K562 (cell line): ENCODE measurements at regions not wholly inside any gene's neighbourhood (a gene's known extent, or its start where the extent isn't known, plus 50 kb on each side); places are given as distances from the start of the nearest gene placed in this dataset.

ENCODE experiments used
- ATAC-seq: fragments of 200-7000 bp; cut with Tn5 transposase; 3 replicates; pipeline ENCODE4 v1.9.1; 2020; ENCODE audit warnings: moderate library complexity
- BruUV-seq: library from RNA; stranded (reverse); fragments of 400-500 nt; replicated peaks from 2 replicates; lab custom pipeline; 2021; lab: Mats Ljungman, UMichigan
- CTCF ChIA-PET: fragments of 300-600 bp; formaldehyde crosslinking; extraction: SDS; loops from one replicate; lab custom pipeline; 2021; ENCODE audit warnings: low intra/inter-chr PET ratio; lab: Yijun Ruan, JAX
- POLR2A ChIA-PET: fragments of 300-600, 350-650 bp; sonication (Branson Sonifier 250); formaldehyde crosslinking; extraction: SDS; loops from one replicate; lab custom pipeline; 2021; ENCODE audit warnings: antibody characterized with exemption, inconsistent platforms; lab: Yijun Ruan, JAX
- DNase-seq, 4 experiments: peaks; one replicate each; pipeline versions ENCODE4 v3.0.0 to v3.0.0-alpha.2; 2011 to 2018; ENCODE audit warnings: low spot score in 3 of 4, mixed read lengths in 3 of 4; ENCODE audit errors: extremely low read depth in 1 of 4
- FAIRE-seq: peaks from 2 replicates; lab custom pipeline; 2011; peaks lifted over from hg19 to GRCh38; lab: Jason Lieb, UNC
- H2AFZ ChIP-seq: 2 replicates; pipeline ENCODE4 v1.6.0; 2011; ENCODE audit warnings: low read depth, low read length, control low read depth, inconsistent platforms
- H3K27ac ChIP-seq: fragments of 200-600 bp; 3 replicates; pipeline ENCODE4 v1.8.0; 2011; ENCODE audit warnings: low read depth, mild to moderate bottlenecking, control low read depth, inconsistent platforms, low read length, moderate library complexity, mixed read lengths; ENCODE audit errors: extremely low read depth
- H3K27me3 ChIP-seq, 2 experiments: fragments of 300-600 bp in 1 of 2; 2 replicates in 1 of 2; 3 replicates in 1 of 2; pipeline versions ENCODE4 v1.6.0 to v1.8.0; 2011; ENCODE audit warnings: inconsistent platforms in 2 of 2, low read length in 2 of 2, mild to moderate bottlenecking in 1 of 2, mixed read lengths in 1 of 2, moderate library complexity in 1 of 2; ENCODE audit not compliant: control insufficient read depth in 2 of 2, insufficient read depth in 2 of 2
- H3K36me3 ChIP-seq: fragments of 300-600 bp; 3 replicates; pipeline ENCODE4 v1.8.0; 2011; ENCODE audit warnings: mild to moderate bottlenecking, low read length, inconsistent platforms; ENCODE audit not compliant: control insufficient read depth, insufficient read depth
- H3K4me1 ChIP-seq, 2 experiments: fragments of 200-600 bp in 1 of 2; replicated peaks in 1 of 2; 2 replicates in 1 of 2; 3 replicates in 1 of 2; pipeline versions ENCODE4 v1.5.1 to v1.8.0; 2011; ENCODE audit warnings: inconsistent platforms in 2 of 2, low read length in 2 of 2, mild to moderate bottlenecking in 1 of 2, mixed read lengths in 1 of 2, moderate library complexity in 1 of 2; ENCODE audit not compliant: control insufficient read depth in 2 of 2, insufficient read depth in 2 of 2
- H3K4me2 ChIP-seq: 2 replicates; pipeline ENCODE4 v1.6.1; 2011; ENCODE audit warnings: low read length, control low read depth, inconsistent platforms, mixed read lengths; ENCODE audit not compliant: insufficient read depth
- H3K4me3 ChIP-seq: fragments of 200-600 bp; sonication (generic), shearing (Covaris generic); 2 replicates; pipeline ENCODE4 v1.5.1; 2016; ENCODE audit warnings: control low read depth, inconsistent platforms
- H3K79me2 ChIP-seq: fragments of 200-600 bp; 3 replicates; pipeline ENCODE4 v1.8.0; 2011; ENCODE audit warnings: low read length, inconsistent platforms; ENCODE audit not compliant: control insufficient read depth, insufficient read depth
- H3K9ac ChIP-seq, 2 experiments: 2 replicates each; pipeline versions ENCODE4 v1.6.0 to v1.6.1; 2011; ENCODE audit warnings: low read depth in 2 of 2, low read length in 2 of 2, control low read depth in 1 of 2, inconsistent platforms in 1 of 2, mild to moderate bottlenecking in 1 of 2, mixed read lengths in 1 of 2; ENCODE audit not compliant: insufficient read depth in 1 of 2
- H3K9me1 ChIP-seq: one replicate; pipeline ENCODE4 v1.6.0; 2011; ENCODE audit warnings: inconsistent platforms, mild to moderate bottlenecking, low read length, moderate library complexity; ENCODE audit not compliant: control insufficient read depth, insufficient read depth
- H3K9me3 ChIP-seq: replicated peaks from 2 replicates; pipeline ENCODE4 v1.5.1; 2011; ENCODE audit warnings: low read depth, low read length, inconsistent platforms; ENCODE audit not compliant: control insufficient read depth, insufficient read depth
- H4K20me1 ChIP-seq: replicated peaks from 2 replicates; pipeline ENCODE4 v1.6.1; 2011; ENCODE audit warnings: low read length, inconsistent platforms, mixed read lengths; ENCODE audit not compliant: control insufficient read depth, insufficient read depth
- ATF7 ChIP-seq: fragments of 450-650 bp; IDR thresholded peaks from 2 replicates; pipeline ENCODE4 v1.7.1; 2014; ENCODE audit warnings: mild to moderate bottlenecking, moderate library complexity
- CBFA2T2 ChIP-seq: fragments of 450-650 bp; conservative IDR thresholded peaks from 2 replicates; pipeline ENCODE4 v1.6.1; 2017; ENCODE audit warnings: mild to moderate bottlenecking
- CBX2 ChIP-seq: fragments of 200-600 bp; sonication (generic); IDR thresholded peaks from one replicate; pipeline ENCODE4 v1.6.1; 2012; ENCODE audit warnings: mild to moderate bottlenecking, low read length, inconsistent platforms; ENCODE audit not compliant: insufficient read depth, poor library complexity, severe bottlenecking
- CREB1 ChIP-seq, 2 experiments: sonication (generic) in 1 of 2; formaldehyde crosslinking in 1 of 2; IDR thresholded peaks; 2 replicates each; pipeline versions ENCODE4 v1.6.1 to v1.8.0; 2012 to 2022; ENCODE audit warnings: inconsistent platforms in 1 of 2, mild to moderate bottlenecking in 1 of 2, missing genetic modification reagents in 1 of 2, moderate library complexity in 1 of 2
- DACH1 ChIP-seq: fragments of 450-650 bp; IDR thresholded peaks from 2 replicates; pipeline ENCODE4 v1.6.1; 2018; ENCODE audit not compliant: partially characterized antibody
- EGR1 ChIP-seq: fragments of 450-650 bp; conservative IDR thresholded peaks from 2 replicates; pipeline ENCODE4 v1.6.1; 2017; ENCODE audit warnings: mild to moderate bottlenecking
- EP300 ChIP-seq: IDR thresholded peaks from 2 replicates; pipeline ENCODE4 v1.6.1; 2012; ENCODE audit warnings: low read length, improper control_type of control experiment
- ERF ChIP-seq: fragments of 450-650 bp; formaldehyde crosslinking; IDR thresholded peaks from 2 replicates; pipeline ENCODE4 v1.4.0; 2020; ENCODE audit warnings: mild to moderate bottlenecking, mixed read lengths
- ESRRA ChIP-seq: fragments of 450-650 bp; IDR thresholded peaks from 2 replicates; pipeline ENCODE4 v1.6.1; 2014; ENCODE audit warnings: low read depth, mild to moderate bottlenecking, moderate library complexity, borderline replicate concordance
- KDM1A ChIP-seq, 2 experiments: fragments of 450-650 bp; IDR thresholded peaks; 2 replicates each; pipeline ENCODE4 v1.6.1; 2016; ENCODE audit warnings: mild to moderate bottlenecking in 2 of 2
- LCOR ChIP-seq: sonication (generic); formaldehyde crosslinking; IDR thresholded peaks from 2 replicates; pipeline ENCODE4 v1.8.0; 2022; ENCODE audit warnings: mild to moderate bottlenecking, missing genetic modification reagents
- MCM3 ChIP-seq: fragments of 450-650 bp; IDR thresholded peaks from 2 replicates; pipeline ENCODE4 v1.6.1; 2016
- MCM5 ChIP-seq: fragments of 450-650 bp; IDR thresholded peaks from 2 replicates; pipeline ENCODE4 v1.6.1; 2016; ENCODE audit warnings: low read depth
- MTA2 ChIP-seq: fragments of 450-650 bp; IDR thresholded peaks from 2 replicates; pipeline ENCODE4 v1.6.1; 2016; ENCODE audit warnings: low read depth
- NCOA2 ChIP-seq, 2 experiments: fragments of 450-650 bp; IDR thresholded peaks; 2 replicates each; pipeline ENCODE4 v1.6.1; 2018; ENCODE audit warnings: mild to moderate bottlenecking in 2 of 2, moderate library complexity in 1 of 2; ENCODE audit not compliant: partially characterized antibody in 2 of 2
- NCOA6 ChIP-seq: fragments of 450-650 bp; IDR thresholded peaks from 2 replicates; pipeline ENCODE4 v1.6.1; 2017; ENCODE audit warnings: mild to moderate bottlenecking
- NCOR1 ChIP-seq: fragments of 450-650 bp; IDR thresholded peaks from 2 replicates; pipeline ENCODE4 v1.6.1; 2016; ENCODE audit warnings: mild to moderate bottlenecking, moderate library complexity
- NFIC ChIP-seq: fragments of 450-650 bp; IDR thresholded peaks from 2 replicates; pipeline ENCODE4 v1.6.1; 2017; ENCODE audit warnings: mild to moderate bottlenecking, inconsistent platforms
- POLR2B ChIP-seq: fragments of 450-650 bp; IDR thresholded peaks from 2 replicates; pipeline ENCODE4 v1.6.1; 2018; ENCODE audit warnings: low read depth; ENCODE audit not compliant: partially characterized antibody
- PRMT5 ChIP-seq: sonication (generic); formaldehyde crosslinking; IDR thresholded peaks from 2 replicates; pipeline ENCODE4 v1.5.0; 2020; ENCODE audit warnings: missing genetic modification reagents
- RAD51 ChIP-seq: fragments of 450-650 bp; IDR thresholded peaks from 2 replicates; pipeline ENCODE4 v1.7.1; 2016; ENCODE audit warnings: low read depth, mild to moderate bottlenecking, borderline replicate concordance
- RB1 ChIP-seq: fragments of 450-650 bp; IDR thresholded peaks from 2 replicates; pipeline ENCODE4 v1.6.1; 2017; ENCODE audit warnings: low read depth, mild to moderate bottlenecking
- RBM14 ChIP-seq: fragments of 200-400 bp; formaldehyde crosslinking; IDR thresholded peaks from 2 replicates; pipeline ENCODE4 v1.6.1; 2018; ENCODE audit warnings: low read depth, mild to moderate bottlenecking, low read length, moderate library complexity, borderline replicate concordance; ENCODE audit not compliant: insufficient read depth
- SP2 ChIP-seq: IDR thresholded peaks from 2 replicates; pipeline ENCODE4 v1.6.1; 2011; ENCODE audit warnings: mild to moderate bottlenecking, low read depth, low read length, moderate library complexity; ENCODE audit not compliant: poor library complexity, severe bottlenecking; ENCODE audit errors: extremely low read depth
- ZNF133 ChIP-seq: fragments of 250-450 bp; sonication (Bioruptor Pico); IDR thresholded peaks from 2 replicates; pipeline ENCODE4 v1.4.0; 2020; ENCODE audit warnings: mild to moderate bottlenecking
- ZNF134 ChIP-seq: fragments of 250-450 bp; sonication (Bioruptor Pico); conservative IDR thresholded peaks from 2 replicates; pipeline ENCODE4 v1.4.0; 2020
- ZNF23 ChIP-seq: fragments of 250-450 bp; sonication (Bioruptor Pico); IDR thresholded peaks from 2 replicates; pipeline ENCODE4 v1.4.0; 2020; ENCODE audit warnings: mild to moderate bottlenecking
- ZNF583 ChIP-seq: fragments of 250-450 bp; sonication (Bioruptor Pico); IDR thresholded peaks from 2 replicates; pipeline ENCODE4 v1.4.0; 2020
- WGBS: fragments of 100-300 bp; shearing (Covaris generic); methylation state at CpG from one replicate; pipeline ENCODE4 v1.1.6; 2016; ENCODE audit warnings: low coverage, mixed read lengths; ENCODE audit not compliant: insufficient coverage; ENCODE audit errors: missing lambda C conversion rate; 5-methylcytosine and 5-hydroxymethylcytosine counted together
- in situ Hi-C: fragments of 300-500 bp; cut with MboI; formaldehyde crosslinking; loops from 4 replicates; pipeline ENCODE4 v1.15.0; 2018; ENCODE audit warnings: inconsistent platforms, mixed read lengths
- intact Hi-C: fragments of 100-400 bp; cut with micrococcal nuclease; formaldehyde crosslinking; loops from 2 replicates; pipeline ENCODE4 v1.14.2; 2022
- TF ChIP-seq, protein P1 (sequence below): IDR thresholded peaks from 3 replicates; pipeline ENCODE4 v1.6.1; 2011; ENCODE audit warnings: borderline replicate concordance, mild to moderate bottlenecking; ENCODE audit not compliant: insufficient read length, insufficient read depth

GRCh38 chr18:22066083-22066485 lies 103.3 kb upstream of the GATA6 start:
- FAIRE-seq: peak; percentile 37
- WGBS: 10% methylated on average over 8 of the region's 9 CpGs
- intact Hi-C loops: no loop called here
- TF ChIP-seq DACH1: no peak
- peak; percentile 37; the same call in 1 of the 2 replicates for TF ChIP-seq MTA2
- TF ChIP-seq CBFA2T2: peak; percentile 85
- TF ChIP-seq LCOR: no peak
- no peak for TF ChIP-seq ERF
- peak; percentile 56; the same call in 1 of the 2 replicates for TF ChIP-seq EGR1
- no peak for TF ChIP-seq ZNF133 (CRISPR knock-in tag)
- no peak for TF ChIP-seq ESRRA
- no peak for TF ChIP-seq RAD51
- no peak for TF ChIP-seq CBX2
- TF ChIP-seq NFIC: peak; percentile 61
- TF ChIP-seq EP300: peak; percentile 52; the same call in 1 of the 2 replicates
- 0 out of 2 replicates have a peak, but pooled peaks have one; percentile 17 for TF ChIP-seq CREB1 (IDR thresholded peaks at IDR 0.05)
- TF ChIP-seq CREB1 (CRISPR knock-in tag; IDR thresholded peaks at IDR 0.05): no peak
- TF ChIP-seq ZNF23 (CRISPR knock-in tag): no peak
- no peak for TF ChIP-seq RBM14
- peak; percentile 68 for TF ChIP-seq NCOR1
- TF ChIP-seq RB1: no peak
- TF ChIP-seq PRMT5: no peak
- TF ChIP-seq NCOA2 (IDR thresholded peaks at IDR 0.05; ENCODE audit: partially characterized antibody in 2 of 2): no peak
- TF ChIP-seq MCM3: no peak
- TF ChIP-seq, protein P1, sequence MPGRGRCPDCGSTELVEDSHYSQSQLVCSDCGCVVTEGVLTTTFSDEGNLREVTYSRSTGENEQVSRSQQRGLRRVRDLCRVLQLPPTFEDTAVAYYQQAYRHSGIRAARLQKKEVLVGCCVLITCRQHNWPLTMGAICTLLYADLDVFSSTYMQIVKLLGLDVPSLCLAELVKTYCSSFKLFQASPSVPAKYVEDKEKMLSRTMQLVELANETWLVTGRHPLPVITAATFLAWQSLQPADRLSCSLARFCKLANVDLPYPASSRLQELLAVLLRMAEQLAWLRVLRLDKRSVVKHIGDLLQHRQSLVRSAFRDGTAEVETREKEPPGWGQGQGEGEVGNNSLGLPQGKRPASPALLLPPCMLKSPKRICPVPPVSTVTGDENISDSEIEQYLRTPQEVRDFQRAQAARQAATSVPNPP: no peak
- TF ChIP-seq KDM1A (IDR thresholded peaks at IDR 0.05): peak; percentile 85 to 89
- TF ChIP-seq ZNF583 (CRISPR knock-in tag): no peak
- no peak for TF ChIP-seq NCOA6
- no peak for TF ChIP-seq SP2
- TF ChIP-seq ATF7: no peak
- TF ChIP-seq ZNF134: no peak
- TF ChIP-seq POLR2B: no peak
- TF ChIP-seq MCM5: no peak

More at GRCh38 chr18:22066083-22066485, 103.3 kb upstream of the GATA6 start:
- POLR2A ChIA-PET: no interaction called here
- H3K4me3 ChIP-seq: no peak overlapping the region
- peak; percentile 79 for ATAC-seq
- peaks cover 11% of the 10 kb centered on the region; the same call in 1 of the 2 replicates for H4K20me1 ChIP-seq
- no peaks in the 10 kb centered on the region for H3K9me3 ChIP-seq
- BruUV-seq: no TSS peak
- H3K36me3 ChIP-seq: no peaks in the 10 kb centered on the region
- H3K4me2 ChIP-seq: no peak overlapping the region
- H3K9ac ChIP-seq: no peak overlapping the region
- CTCF ChIA-PET: no interaction called here
- peaks cover 12 to 23% of the 10 kb centered on the region in 2 experiments; a peak in 4 of 5 replicates for H3K27me3 ChIP-seq
- peaks cover 4 to 8% of the 10 kb centered on the region in 2 experiments; a peak in 3 of 5 replicates for H3K4me1 ChIP-seq
- H3K9me1 ChIP-seq: no peaks in the 10 kb centered on the region
- peak; percentile 79 to 85 (median 83) for DNase-seq
- H3K79me2 ChIP-seq: no peaks in the 10 kb centered on the region
- in situ Hi-C loops: no loop called here
- no peak overlapping the region for H2AFZ ChIP-seq
- no peak overlapping the region for H3K27ac ChIP-seq
